ENCODE measurements at regions not wholly inside any gene's neighbourhood (a gene's known extent, or its start where the extent isn't known, plus 50 kb on each side); places are given as distances from the start of the nearest gene placed in this dataset.

DNA sequence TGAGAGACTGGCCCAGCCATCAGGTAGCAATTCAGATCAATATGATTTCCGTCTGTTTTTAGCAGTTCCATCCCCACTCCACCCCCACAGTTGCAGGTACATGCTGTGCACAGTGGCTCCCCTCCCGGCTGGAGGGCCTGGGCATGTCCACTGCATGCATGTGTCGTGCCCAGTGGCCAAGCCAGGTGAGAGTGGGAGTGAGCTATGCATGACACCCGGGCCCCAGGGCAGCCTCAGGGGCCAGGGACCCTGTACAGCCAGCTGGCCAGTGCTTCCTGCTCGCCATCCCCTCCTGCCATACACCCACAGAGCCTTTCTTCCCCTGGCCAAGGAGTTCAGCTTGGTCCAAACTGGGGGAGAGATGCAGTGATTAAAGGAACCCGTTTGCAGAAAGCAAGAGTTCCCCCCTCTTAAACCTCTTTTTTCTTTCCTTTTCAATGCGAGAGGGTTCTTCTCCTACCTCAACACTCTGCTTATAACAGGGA, 135.3 kb downstream of the THBS2 start:
- DNase-seq (no peak), ATAC-seq (ENCODE audit: low read depth) (no peak)
- Histone ChIP-seq H3K4me1 (ENCODE audit: control insufficient read depth in 2 of 2, insufficient read depth in 2 of 2, low read length in 2 of 2) (no peaks in the 10 kb centered on the region), H3K36me3 (replicated peaks in 1 of 2; ENCODE audit: control extremely low read depth in 1 of 2, control insufficient read depth in 1 of 2, extremely low read depth in 1 of 2, insufficient read depth in 2 of 2, low read length in 1 of 2) (no peaks in the 10 kb centered on the region), H2AFZ (ENCODE audit: insufficient read depth, low read depth, low read length, poor library complexity, severe bottlenecking) (no peak overlapping the region), H3K4me3 (ENCODE audit: control extremely low read depth in 1 of 5, extremely low read depth in 1 of 5, insufficient read depth in 1 of 5, low read depth in 2 of 5, low read length in 4 of 5) (no peak overlapping the region), H3K79me2 (ENCODE audit: control insufficient read depth, insufficient read depth, low read length) (no peaks in the 10 kb centered on the region), H3K9me3 (ENCODE audit: control extremely low read depth in 1 of 3, control insufficient read depth in 2 of 3, insufficient read depth in 1 of 3, low read length in 2 of 3) (no peaks in the 10 kb centered on the region), H3K27me3 (replicated peaks in 1 of 4; ENCODE audit: control extremely low read depth in 1 of 4, control insufficient read depth in 3 of 4, insufficient read depth in 4 of 4, low read length in 3 of 4) (no peaks in the 10 kb centered on the region), H3K27ac (ENCODE audit: low read length in 2 of 2) (no peak overlapping the region), H3K4me2 (replicated peaks; ENCODE audit: low read depth, low read length, poor library complexity, severe bottlenecking) (no peak overlapping the region), H3K9ac (ENCODE audit: low read length) (no peak overlapping the region), H4K20me1 (ENCODE audit: control insufficient read depth, insufficient read depth, low read length, poor library complexity, severe bottlenecking) (no peaks in the 10 kb centered on the region)
- CTCF ChIA-PET: no interaction called here
- Mint-ChIP-seq H3K27ac (no peak overlapping the region), H3K4me1 (no peaks in the 10 kb centered on the region), H3K4me3 (no peak overlapping the region), H3K9me3 (ENCODE audit: insufficient read depth) (no peaks in the 10 kb centered on the region), H3K27me3 (no peaks in the 10 kb centered on the region)
- no peak for TF ChIP-seq EZH2 (IDR thresholded peaks at IDR 0.05; ENCODE audit: borderline replicate concordance, insufficient read depth, low read depth, low read length, poor library complexity, severe bottlenecking)
- TF ChIP-seq, protein P1, sequence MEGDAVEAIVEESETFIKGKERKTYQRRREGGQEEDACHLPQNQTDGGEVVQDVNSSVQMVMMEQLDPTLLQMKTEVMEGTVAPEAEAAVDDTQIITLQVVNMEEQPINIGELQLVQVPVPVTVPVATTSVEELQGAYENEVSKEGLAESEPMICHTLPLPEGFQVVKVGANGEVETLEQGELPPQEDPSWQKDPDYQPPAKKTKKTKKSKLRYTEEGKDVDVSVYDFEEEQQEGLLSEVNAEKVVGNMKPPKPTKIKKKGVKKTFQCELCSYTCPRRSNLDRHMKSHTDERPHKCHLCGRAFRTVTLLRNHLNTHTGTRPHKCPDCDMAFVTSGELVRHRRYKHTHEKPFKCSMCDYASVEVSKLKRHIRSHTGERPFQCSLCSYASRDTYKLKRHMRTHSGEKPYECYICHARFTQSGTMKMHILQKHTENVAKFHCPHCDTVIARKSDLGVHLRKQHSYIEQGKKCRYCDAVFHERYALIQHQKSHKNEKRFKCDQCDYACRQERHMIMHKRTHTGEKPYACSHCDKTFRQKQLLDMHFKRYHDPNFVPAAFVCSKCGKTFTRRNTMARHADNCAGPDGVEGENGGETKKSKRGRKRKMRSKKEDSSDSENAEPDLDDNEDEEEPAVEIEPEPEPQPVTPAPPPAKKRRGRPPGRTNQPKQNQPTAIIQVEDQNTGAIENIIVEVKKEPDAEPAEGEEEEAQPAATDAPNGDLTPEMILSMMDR (IDR thresholded peaks at IDR 0.05): no peak
- intact Hi-C loops (cut with micrococcal nuclease): no loop called here
- 80% methylated on average over 4 of the region's 7 CpGs for WGBS (ENCODE audit: insufficient coverage)
- POLR2A ChIA-PET: no interaction called here

DNA sequence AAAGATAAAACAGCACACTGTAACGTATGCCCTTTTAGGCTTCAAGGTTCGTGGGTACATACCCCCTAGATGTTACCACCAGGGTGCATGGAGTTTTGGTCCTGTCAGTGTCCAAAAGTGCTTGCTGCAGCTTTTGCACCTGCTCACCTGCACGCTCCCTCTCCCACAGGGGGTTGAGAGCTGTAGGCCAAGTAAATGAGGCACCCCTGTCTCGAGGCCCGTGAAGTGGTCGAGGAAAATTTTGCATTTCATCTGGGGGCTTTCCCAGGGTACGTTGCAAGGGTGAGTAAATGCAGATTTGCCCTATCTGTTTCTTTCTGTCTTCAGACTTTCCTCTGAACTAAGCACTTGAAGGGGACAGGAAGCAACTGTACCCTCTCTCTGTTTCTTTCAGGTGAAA, 136.0 kb downstream of the THBS2 start:
- Histone ChIP-seq H3K36me3 (replicated peaks in 1 of 2; ENCODE audit: control extremely low read depth in 1 of 2, control insufficient read depth in 1 of 2, extremely low read depth in 1 of 2, insufficient read depth in 2 of 2, low read length in 1 of 2) (no peaks in the 10 kb centered on the region), H3K9me3 (ENCODE audit: control extremely low read depth in 1 of 3, control insufficient read depth in 2 of 3, insufficient read depth in 1 of 3, low read length in 2 of 3) (no peaks in the 10 kb centered on the region), H4K20me1 (ENCODE audit: control insufficient read depth, insufficient read depth, low read length, poor library complexity, severe bottlenecking) (no peaks in the 10 kb centered on the region), H2AFZ (ENCODE audit: insufficient read depth, low read depth, low read length, poor library complexity, severe bottlenecking) (no peak overlapping the region), H3K4me2 (replicated peaks; ENCODE audit: low read depth, low read length, poor library complexity, severe bottlenecking) (no peak overlapping the region), H3K27me3 (replicated peaks in 1 of 4; ENCODE audit: control extremely low read depth in 1 of 4, control insufficient read depth in 3 of 4, insufficient read depth in 4 of 4, low read length in 3 of 4) (no peaks in the 10 kb centered on the region), H3K4me1 (ENCODE audit: control insufficient read depth in 2 of 2, insufficient read depth in 2 of 2, low read length in 2 of 2) (no peaks in the 10 kb centered on the region), H3K27ac (ENCODE audit: low read length in 2 of 2) (no peak overlapping the region), H3K9ac (ENCODE audit: low read length) (no peak overlapping the region), H3K4me3 (ENCODE audit: control extremely low read depth in 1 of 5, extremely low read depth in 1 of 5, insufficient read depth in 1 of 5, low read depth in 2 of 5, low read length in 4 of 5) (no peak overlapping the region), H3K79me2 (ENCODE audit: control insufficient read depth, insufficient read depth, low read length) (no peaks in the 10 kb centered on the region)
- Mint-ChIP-seq H3K4me1 (no peaks in the 10 kb centered on the region), H3K27ac (no peak overlapping the region), H3K9me3 (ENCODE audit: insufficient read depth) (no peaks in the 10 kb centered on the region), H3K27me3 (no peaks in the 10 kb centered on the region), H3K4me3 (no peak overlapping the region)
- ATAC-seq (ENCODE audit: low read depth) (no peak), DNase-seq (no peak)
- CTCF ChIA-PET: no interaction called here
- intact Hi-C loops (cut with micrococcal nuclease): no loop called here
- POLR2A ChIA-PET: no interaction called here
- WGBS (ENCODE audit: insufficient coverage): 78% methylated on average over 7 of the region's 7 CpGs
- TF ChIP-seq, protein P1 (IDR thresholded peaks at IDR 0.05): no peak
- no peak for TF ChIP-seq EZH2 (IDR thresholded peaks at IDR 0.05; ENCODE audit: borderline replicate concordance, insufficient read depth, low read depth, low read length, poor library complexity, severe bottlenecking)

Data from B cell (primary cell).